CD4-positive, alpha-beta T cell treated with Interleukin-12 subunit alpha and Interleukin-12 subunit beta, for 1 hour (primary cell): ENCODE measurements at regions not wholly inside any gene's neighbourhood (a gene's known extent, or its start where the extent isn't known, plus 50 kb on each side); places are given as distances from the start of the nearest gene placed in this dataset.
"Not testable (repeated sequence)": the region's sequence is repeated elsewhere in the genome, so short reads cannot be mapped to it uniquely, and the experiment has no call there.

Experiments
- DNase-seq: peaks from one replicate; pipeline ENCODE4 v3.0.0-alpha.2; 2020

- no peak for DNase-seq
These were observed 82.4 kb upstream of the CCND2 start for GRCh38 chr12:4191149-4191548.

GRCh38 chr12:4190366-4191063, 83.0 kb upstream of the CCND2 start:
- no peak for DNase-seq

- no peak for DNase-seq
These were observed 83.8 kb upstream of the CCND2 start for GRCh38 chr12:4189721-4190120.

- DNase-seq: no peak
These were observed 85.6 kb upstream of the CCND2 start for GRCh38 chr12:4187916-4188315.

- DNase-seq: not testable (repeated sequence)
These were observed 86.2 kb upstream of the CCND2 start for GRCh38 chr12:4187315-4187714.

- DNase-seq: no peak
These were observed 95.0 kb upstream of the CCND2 start for GRCh38 chr12:4178424-4179170.

GRCh38 chr12:4177262-4177661, 96.3 kb upstream of the CCND2 start:
- DNase-seq: no peak

- no peak for DNase-seq
These were observed 97.4 kb upstream of the CCND2 start for GRCh38 chr12:4176168-4176567.

GRCh38 chr12:4174417-4174816, 99.1 kb upstream of the CCND2 start:
- DNase-seq: no peak

- no peak for DNase-seq
These were observed 100.6 kb upstream of the CCND2 start for GRCh38 chr12:4172999-4173398.

GRCh38 chr12:4171742-4172141, 101.8 kb upstream of the CCND2 start:
- DNase-seq: no peak

- DNase-seq: no peak
These were observed 103.6 kb upstream of the CCND2 start for GRCh38 chr12:4169959-4170358.

- DNase-seq: no peak
These were observed 104.0 kb upstream of the CCND2 start for GRCh38 chr12:4169531-4169930.

- no peak for DNase-seq
These were observed 105.5 kb upstream of the CCND2 start for GRCh38 chr12:4168036-4168435.

- DNase-seq: peak; percentile 65
These were observed 108.7 kb upstream of the CCND2 start for GRCh38 chr12:4164559-4165558.

- DNase-seq: no peak
These were observed 109.4 kb upstream of the CCND2 start for GRCh38 chr12:4164188-4164558.

- no peak for DNase-seq
These were observed 111.8 kb upstream of the CCND2 start for GRCh38 chr12:4161718-4162117.

- no peak for DNase-seq
These were observed 113.1 kb upstream of the CCND2 start for GRCh38 chr12:4160314-4161040.

GRCh38 chr12:4159851-4160250, 113.7 kb upstream of the CCND2 start:
- DNase-seq: no peak

GRCh38 chr12:4158306-4158705, 115.3 kb upstream of the CCND2 start:
- DNase-seq: no peak

GRCh38 chr12:4157122-4157521, 116.4 kb upstream of the CCND2 start:
- no peak for DNase-seq

- no peak for DNase-seq
These were observed 117.2 kb upstream of the CCND2 start for GRCh38 chr12:4156317-4156716.
